ENCODE measurements at regions not wholly inside any gene's neighbourhood (a gene's known extent, or its start where the extent isn't known, plus 50 kb on each side); places are given as distances from the start of the nearest gene placed in this dataset.
A peak's percentile ranks its signal among the peaks of the same experiment; 100 is the strongest.

DNA sequence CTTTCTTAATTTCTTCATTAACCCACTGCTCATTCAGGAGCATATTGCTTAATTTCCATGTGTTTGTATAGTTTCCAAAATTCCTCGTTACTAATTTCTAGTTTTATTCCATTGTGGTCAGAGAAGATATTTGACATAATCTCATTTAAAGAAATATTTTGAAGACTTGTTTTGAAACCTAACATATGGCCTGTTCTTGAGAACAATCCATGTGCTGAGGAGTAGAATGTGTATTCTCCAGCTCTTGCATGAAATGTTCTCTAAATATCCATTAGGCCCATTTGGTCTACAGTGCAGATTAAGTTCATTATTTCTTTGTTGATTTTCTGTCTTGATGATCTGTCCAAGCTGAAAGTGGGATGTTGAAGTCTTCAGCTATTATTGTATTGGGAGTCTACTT lies 251.7 kb downstream of the ALDH8A1 start:
- ChIA-PET POLR2A (no interaction called here), CTCF (interaction anchor here (1.0 kb wide), 1 partner anchor 182 kb away, joined by 3 read pairs; no protein-coding TSS in a partner anchor)
- TF ChIP-seq, protein P1, sequence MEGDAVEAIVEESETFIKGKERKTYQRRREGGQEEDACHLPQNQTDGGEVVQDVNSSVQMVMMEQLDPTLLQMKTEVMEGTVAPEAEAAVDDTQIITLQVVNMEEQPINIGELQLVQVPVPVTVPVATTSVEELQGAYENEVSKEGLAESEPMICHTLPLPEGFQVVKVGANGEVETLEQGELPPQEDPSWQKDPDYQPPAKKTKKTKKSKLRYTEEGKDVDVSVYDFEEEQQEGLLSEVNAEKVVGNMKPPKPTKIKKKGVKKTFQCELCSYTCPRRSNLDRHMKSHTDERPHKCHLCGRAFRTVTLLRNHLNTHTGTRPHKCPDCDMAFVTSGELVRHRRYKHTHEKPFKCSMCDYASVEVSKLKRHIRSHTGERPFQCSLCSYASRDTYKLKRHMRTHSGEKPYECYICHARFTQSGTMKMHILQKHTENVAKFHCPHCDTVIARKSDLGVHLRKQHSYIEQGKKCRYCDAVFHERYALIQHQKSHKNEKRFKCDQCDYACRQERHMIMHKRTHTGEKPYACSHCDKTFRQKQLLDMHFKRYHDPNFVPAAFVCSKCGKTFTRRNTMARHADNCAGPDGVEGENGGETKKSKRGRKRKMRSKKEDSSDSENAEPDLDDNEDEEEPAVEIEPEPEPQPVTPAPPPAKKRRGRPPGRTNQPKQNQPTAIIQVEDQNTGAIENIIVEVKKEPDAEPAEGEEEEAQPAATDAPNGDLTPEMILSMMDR (IDR thresholded peaks at IDR 0.05; ENCODE audit: insufficient read depth, low read depth, low read length) = no peak

DNA sequence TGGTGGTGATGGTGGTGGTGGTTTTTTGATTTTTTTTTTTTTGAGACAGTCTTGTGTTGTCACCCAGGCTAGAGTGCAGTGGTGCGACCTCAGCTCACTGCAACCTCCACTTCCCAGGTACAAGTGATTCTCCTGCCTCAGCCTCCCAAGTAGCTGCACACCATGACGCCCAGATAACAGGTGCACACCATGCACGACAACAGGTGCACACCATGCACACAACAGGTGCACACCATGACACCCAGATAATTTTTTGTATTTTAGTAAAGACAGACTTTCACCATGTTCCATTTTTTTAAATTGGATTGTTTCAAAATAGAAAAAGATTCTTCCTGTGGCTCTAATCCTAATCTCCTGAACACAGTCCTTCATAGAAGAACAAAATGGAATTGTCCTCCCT lies 257.9 kb downstream of the ALDH8A1 start:
- CTCF ChIA-PET = interaction anchor here (1.4 kb wide), 1 partner anchor 21 kb away, joined by 3 read pairs; no protein-coding TSS in a partner anchor
- H3K4me3 ChIP-seq (ENCODE audit: low read depth, low read length) = no peak overlapping the region
- H3K27me3 ChIP-seq (ENCODE audit: control insufficient read depth, insufficient read depth, low read length) = no peaks in the 10 kb centered on the region
- no peak for DNase-seq (ENCODE audit: low read depth)
- TF ChIP-seq, protein P1 (IDR thresholded peaks at IDR 0.05; ENCODE audit: insufficient read depth, low read depth, low read length) = no peak
- no peaks in the 10 kb centered on the region for H3K36me3 ChIP-seq (ENCODE audit: control insufficient read depth, insufficient read depth, low read length)
- POLR2A ChIA-PET = no interaction called here

More for the DNA sequence above, 251.7 kb downstream of the ALDH8A1 start:
- no peaks in the 10 kb centered on the region for H3K27me3 ChIP-seq (ENCODE audit: control insufficient read depth, insufficient read depth, low read length)
- H3K36me3 ChIP-seq (ENCODE audit: control insufficient read depth, insufficient read depth, low read length) = no peaks in the 10 kb centered on the region
- no peak overlapping the region for H3K4me3 ChIP-seq (ENCODE audit: low read depth, low read length)
- DNase-seq (ENCODE audit: low read depth) = no peak

DNA sequence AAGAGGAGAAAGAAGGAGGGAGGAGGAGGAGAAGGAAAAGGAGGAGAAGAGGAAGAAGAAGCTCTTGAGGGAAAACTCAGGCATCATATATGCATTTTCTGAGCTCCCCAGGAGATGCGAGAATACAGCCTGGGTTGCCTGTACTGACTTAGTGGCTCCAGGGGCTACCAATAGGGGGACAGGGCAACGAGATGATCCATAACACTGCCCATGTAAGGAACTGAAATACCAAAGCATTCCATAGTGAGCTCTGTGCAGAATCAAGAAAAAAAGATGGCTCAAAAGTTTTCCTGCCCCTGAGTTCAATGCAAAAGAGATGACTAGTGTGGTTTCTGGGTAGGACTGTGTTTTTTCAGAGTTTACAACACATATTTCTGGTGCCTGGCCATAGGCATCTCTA lies 258.7 kb downstream of the ALDH8A1 start:
- Histone ChIP-seq H3K27me3 (ENCODE audit: control insufficient read depth, insufficient read depth, low read length) (no peaks in the 10 kb centered on the region), H3K4me3 (ENCODE audit: low read depth, low read length) (no peak overlapping the region), H3K36me3 (ENCODE audit: control insufficient read depth, insufficient read depth, low read length) (no peaks in the 10 kb centered on the region)
- CTCF ChIA-PET = interaction anchor here (1.4 kb wide), 1 partner anchor 21 kb away, joined by 3 read pairs; no protein-coding TSS in a partner anchor
- no peak for DNase-seq (ENCODE audit: low read depth)
- POLR2A ChIA-PET = no interaction called here
- TF ChIP-seq, protein P1 (IDR thresholded peaks at IDR 0.05; ENCODE audit: insufficient read depth, low read depth, low read length) = 0 out of 2 replicates have a peak, but pooled peaks have one; percentile 7

DNA sequence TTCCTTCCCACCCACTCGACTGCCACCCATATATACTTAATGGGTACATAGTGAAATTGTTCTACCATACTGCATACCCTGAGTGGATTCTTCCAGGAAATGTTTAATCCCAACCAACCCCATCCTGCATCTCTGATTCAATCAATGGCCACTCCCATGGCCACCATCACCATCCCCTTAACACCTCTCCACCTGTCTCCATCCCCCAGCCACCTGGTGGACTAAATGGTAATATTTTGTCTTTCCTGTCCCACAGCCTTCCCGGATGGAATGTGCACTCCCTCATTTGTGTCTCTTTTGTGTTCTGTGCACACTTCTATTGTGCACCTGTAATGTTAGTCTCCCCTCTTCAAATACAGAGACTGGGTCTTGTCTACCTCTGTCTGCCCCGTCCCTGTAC lies 259.9 kb downstream of the ALDH8A1 start:
- Histone ChIP-seq H3K27me3 (ENCODE audit: control insufficient read depth, insufficient read depth, low read length) (no peaks in the 10 kb centered on the region), H3K36me3 (ENCODE audit: control insufficient read depth, insufficient read depth, low read length) (no peaks in the 10 kb centered on the region), H3K4me3 (ENCODE audit: low read depth, low read length) (no peak overlapping the region)
- no peak for DNase-seq (ENCODE audit: low read depth)
- ChIA-PET POLR2A (no interaction called here), CTCF (no interaction called here)
- TF ChIP-seq, protein P1 (IDR thresholded peaks at IDR 0.05; ENCODE audit: insufficient read depth, low read depth, low read length) = no peak

DNA sequence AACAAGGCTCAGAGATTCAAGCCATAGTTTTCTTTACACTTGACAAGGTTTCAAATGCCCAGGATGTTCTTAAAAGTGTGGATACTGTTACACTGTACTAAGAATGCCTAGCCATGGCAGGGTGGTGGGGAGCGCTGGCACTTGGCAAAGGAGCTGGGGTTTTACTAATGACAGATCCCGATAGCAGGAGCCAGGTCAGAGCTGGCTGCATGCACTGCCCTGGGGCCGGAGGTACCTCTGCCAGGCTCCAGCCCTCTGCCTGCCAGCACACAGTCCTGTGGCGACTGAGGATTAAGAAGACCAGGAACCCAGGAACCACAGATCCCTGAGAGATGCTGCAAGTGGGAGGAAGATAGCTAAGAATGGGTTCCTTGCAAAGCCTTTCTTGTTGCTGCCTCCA lies 260.3 kb downstream of the ALDH8A1 start:
- ChIA-PET POLR2A (no interaction called here), CTCF (no interaction called here)
- TF ChIP-seq, protein P1 (IDR thresholded peaks at IDR 0.05; ENCODE audit: insufficient read depth, low read depth, low read length) = no peak
- Histone ChIP-seq H3K36me3 (ENCODE audit: control insufficient read depth, insufficient read depth, low read length) (no peaks in the 10 kb centered on the region), H3K27me3 (ENCODE audit: control insufficient read depth, insufficient read depth, low read length) (no peaks in the 10 kb centered on the region), H3K4me3 (ENCODE audit: low read depth, low read length) (no peak overlapping the region)
- no peak for DNase-seq (ENCODE audit: low read depth)

Data from BJ (cell line).